HCT116 (cell line): ENCODE measurements at regions not wholly inside any gene's neighbourhood (a gene's known extent, or its start where the extent isn't known, plus 50 kb on each side); places are given as distances from the start of the nearest gene placed in this dataset.

Source experiments
- ATAC-seq: fragments of 200-7000 bp; cut with Tn5 transposase; 2 replicates; pipeline ENCODE4 v1.9.1; 2020; ENCODE audit warnings: mild to moderate bottlenecking, moderate library complexity
- BruUV-seq: library from RNA; stranded (reverse); fragments of 400-500 nt; replicated peaks from 2 replicates; lab custom pipeline; 2021; lab: Mats Ljungman, UMichigan
- CTCF ChIA-PET: fragments of 300-600 bp; sonication (Branson Sonifier 250); formaldehyde crosslinking; loops from one replicate; lab custom pipeline; 2021; ENCODE audit warnings: antibody characterized with exemption; lab: Charles Lee
- POLR2A ChIA-PET: fragments of 300-600, 350-600 bp; sonication (Branson Sonifier 250); formaldehyde crosslinking; loops from one replicate; lab custom pipeline; 2021; ENCODE audit warnings: antibody characterized with exemption; lab: Charles Lee
- RAD21 ChIA-PET, 2 experiments: fragments of 300-600 bp; sonication (Branson Sonifier 250); formaldehyde crosslinking; loops; one replicate each; lab custom pipeline; 2023; ENCODE audit warnings: low total read pairs in 2 of 2; ENCODE audit not compliant: uncharacterized antibody in 2 of 2, unreplicated experiment in 2 of 2, low non-redundant PET in 1 of 2; lab: Charles Lee
- DNase-seq: peaks from one replicate; pipeline ENCODE4 v3.0.0-alpha.2; 2010; ENCODE audit warnings: low read depth, low spot score
- H2AFZ ChIP-seq: fragments of 200-600 bp; shearing (Covaris generic), sonication (generic); 2 replicates; pipeline ENCODE4 v1.6.1; 2017; ENCODE audit warnings: low read depth, mixed run types, mixed read lengths, antibody characterized with exemption, low read length; ENCODE audit not compliant: poor library complexity, severe bottlenecking
- H3K27ac ChIP-seq: 2 replicates; pipeline ENCODE4 v1.5.1; 2012; ENCODE audit warnings: low read depth, low read length
- H3K27me3 ChIP-seq: fragments of 200-600 bp; sonication (generic); 2 replicates; pipeline ENCODE4 v1.6.1; 2016; ENCODE audit warnings: mixed run types, low read length, mixed read lengths; ENCODE audit not compliant: insufficient read depth
- H3K36me3 ChIP-seq, 2 experiments: fragments of 200-500 bp in 1 of 2; fragments of 200-600 bp in 1 of 2; sonication (Bioruptor generic) in 1 of 2; sonication (generic) in 1 of 2; 2 replicates each; pipeline versions ENCODE4 v1.5.1 to v1.6.1; 2014 to 2016; ENCODE audit warnings: low read length in 2 of 2, inconsistent platforms in 1 of 2, mixed read lengths in 1 of 2, mixed run types in 1 of 2; ENCODE audit not compliant: insufficient read depth in 2 of 2, control insufficient read depth in 1 of 2
- H3K4me1 ChIP-seq, 2 experiments: fragments of 200-600 bp in 1 of 2; sonication (generic) in 1 of 2; 2 replicates each; pipeline versions ENCODE4 v1.5.1 to v1.6.1; 2012 to 2017; ENCODE audit warnings: low read length in 2 of 2, inconsistent platforms in 1 of 2, mild to moderate bottlenecking in 1 of 2, mixed read lengths in 1 of 2, mixed run types in 1 of 2, moderate library complexity in 1 of 2; ENCODE audit not compliant: insufficient read depth in 2 of 2, control insufficient read depth in 1 of 2
- H3K4me2 ChIP-seq: fragments of 200-600 bp; sonication (generic); 2 replicates; pipeline ENCODE4 v1.6.1; 2017; ENCODE audit warnings: mixed run types, low read length, mixed read lengths
- H3K4me3 ChIP-seq, 2 experiments: fragments of 200-600 bp in 1 of 2; sonication (generic) in 1 of 2; replicated peaks in 1 of 2; 2 replicates each; pipeline ENCODE4 v1.5.1; 2011 to 2016; ENCODE audit warnings: low read length in 2 of 2, control low read depth in 1 of 2, low read depth in 1 of 2, mild to moderate bottlenecking in 1 of 2, mixed read lengths in 1 of 2, mixed run types in 1 of 2
- H3K79me2 ChIP-seq: fragments of 200-600 bp; sonication (generic); 2 replicates; pipeline ENCODE4 v1.6.1; 2017; ENCODE audit warnings: mild to moderate bottlenecking, mixed run types, low read length, moderate library complexity, mixed read lengths; ENCODE audit not compliant: insufficient read depth
- H3K9ac ChIP-seq: fragments of 200-600 bp; sonication (generic); 2 replicates; pipeline ENCODE4 v1.6.1; 2016; ENCODE audit warnings: low read length, mixed read lengths
- H3K9me2 ChIP-seq: fragments of 200-600 bp; sonication (generic), shearing (Covaris generic); 2 replicates; pipeline ENCODE4 v1.6.1; 2017; ENCODE audit warnings: mixed run types, mild to moderate bottlenecking, moderate library complexity; ENCODE audit not compliant: insufficient read depth
- H3K9me3 ChIP-seq, 2 experiments: fragments of 200-500 bp in 1 of 2; fragments of 200-600 bp in 1 of 2; sonication (Bioruptor generic) in 1 of 2; sonication (generic) in 1 of 2; 2 replicates each; pipeline ENCODE4 v1.6.1; 2014 to 2017; ENCODE audit warnings: low read length in 2 of 2, mixed read lengths in 2 of 2, inconsistent platforms in 1 of 2, low read depth in 1 of 2, mild to moderate bottlenecking in 1 of 2, mixed run types in 1 of 2, moderate library complexity in 1 of 2; ENCODE audit not compliant: control insufficient read depth in 1 of 2, insufficient read depth in 1 of 2
- H4K20me1 ChIP-seq: fragments of 200-600 bp; sonication (generic), shearing (Covaris generic); 2 replicates; pipeline ENCODE4 v1.6.1; 2017; ENCODE audit warnings: mixed run types, mild to moderate bottlenecking, moderate library complexity; ENCODE audit not compliant: insufficient read depth
- CEBPB ChIP-seq: IDR thresholded peaks from 2 replicates; pipeline ENCODE4 v1.6.1; 2012; ENCODE audit warnings: low read depth
- CTCF ChIP-seq, 3 experiments: fragments of 200-600 bp in 1 of 3; sonication (generic) in 1 of 3; IDR thresholded peaks in 2 of 3; conservative IDR thresholded peaks in 1 of 3; 2 replicates each; pipeline ENCODE4 v1.5.1; 2012 to 2017; ENCODE audit warnings: low read depth in 2 of 3, low read length in 2 of 3, antibody characterized with exemption in 1 of 3, borderline replicate concordance in 1 of 3, control low read depth in 1 of 3, mild to moderate bottlenecking in 1 of 3, mixed read lengths in 1 of 3, mixed run types in 1 of 3, moderate library complexity in 1 of 3; ENCODE audit not compliant: insufficient read depth in 1 of 3
- EZH2 ChIP-seq: fragments of 200-600 bp; sonication (generic); IDR thresholded peaks from 2 replicates; pipeline ENCODE4 v1.6.1; 2017; ENCODE audit warnings: antibody characterized with exemption, mixed run types
- FOSL1 ChIP-seq: IDR thresholded peaks from 2 replicates; pipeline ENCODE4 v1.6.1; 2012; ENCODE audit warnings: low read depth
- POLR2AphosphoS5 ChIP-seq: IDR thresholded peaks from 2 replicates; pipeline ENCODE4 v1.6.1; 2011; ENCODE audit warnings: mild to moderate bottlenecking, low read depth, low read length, moderate library complexity
- RAD21 ChIP-seq: IDR thresholded peaks from 2 replicates; pipeline ENCODE4 v1.6.1; 2012; ENCODE audit warnings: low read depth, mild to moderate bottlenecking
- SIN3A ChIP-seq: IDR thresholded peaks from 2 replicates; pipeline ENCODE4 v1.6.1; 2012; ENCODE audit warnings: low read depth
- SRF ChIP-seq: IDR thresholded peaks from 2 replicates; pipeline ENCODE4 v1.6.1; 2012; ENCODE audit warnings: low read depth
- YY1 ChIP-seq: IDR thresholded peaks from 2 replicates; pipeline ENCODE4 v1.6.1; 2011; ENCODE audit warnings: low read length, low read depth, moderate library complexity, mild to moderate bottlenecking; ENCODE audit not compliant: insufficient replicate concordance; ENCODE audit errors: extremely low read depth
- ZBTB33 ChIP-seq: IDR thresholded peaks from 2 replicates; pipeline ENCODE4 v1.6.1; 2011; ENCODE audit warnings: mild to moderate bottlenecking, low read length, moderate library complexity; ENCODE audit not compliant: insufficient replicate concordance; ENCODE audit errors: extremely low read depth
- ZNF274 ChIP-seq: fragments of 200-500 bp; sonication (Bioruptor generic); IDR thresholded peaks from 2 replicates; pipeline ENCODE4 v1.6.1; 2014; ENCODE audit warnings: mild to moderate bottlenecking, low read depth, low read length, inconsistent platforms
- intact Hi-C: fragments of 100-400 bp; cut with micrococcal nuclease; formaldehyde crosslinking; loops from 2 replicates; pipeline ENCODE4 v1.10.0; 2022

- Histone ChIP-seq H3K9ac (no peak overlapping the region), H3K27me3 (no peaks in the 10 kb centered on the region), H3K27ac (no peak overlapping the region), H3K4me3 (no peak overlapping the region), H4K20me1 (no peaks in the 10 kb centered on the region), H3K9me2 (no peaks in the 10 kb centered on the region), H3K4me1 (no peaks in the 10 kb centered on the region), H3K4me2 (no peak overlapping the region), H3K79me2 (no peaks in the 10 kb centered on the region), H2AFZ (no peak overlapping the region), H3K36me3 (no peaks in the 10 kb centered on the region), H3K9me3 (no peaks in the 10 kb centered on the region)
- no peak for ATAC-seq
- RAD21 ChIA-PET = no interaction called here
- intact Hi-C loops = no loop called here
- CTCF ChIA-PET = interaction anchor here (1.3 kb wide), 1 partner anchor 10 kb away, joined by 5 read pairs; no protein-coding TSS in a partner anchor
- TF ChIP-seq EZH2 = no peak
- no peak for TF ChIP-seq FOSL1
- no peak for TF ChIP-seq SIN3A
- no peak for TF ChIP-seq YY1
- no peak for TF ChIP-seq RAD21
- TF ChIP-seq CTCF (IDR thresholded peaks at IDR 0.05 in 2 of 3, conservative IDR thresholded peaks at IDR 0.05 in 1 of 3; ENCODE audit: borderline replicate concordance in 1 of 3, insufficient read depth in 1 of 3, low read depth in 2 of 3, low read length in 2 of 3) = no peak
- no peak for TF ChIP-seq SRF
- TF ChIP-seq CEBPB = no peak
- TF ChIP-seq POLR2AphosphoS5 = no peak
- no peak for TF ChIP-seq ZNF274
- no peak for TF ChIP-seq ZBTB33
- POLR2A ChIA-PET = no interaction called here
- DNase-seq = no peak
- no TSS peak for BruUV-seq
These were observed 70.1 kb upstream of the LSM6 start for GRCh38 chr4:146105464-146105863.
